ENCODE measurements at regions not wholly inside any gene's neighbourhood (a gene's known extent, or its start where the extent isn't known, plus 50 kb on each side); places are given as distances from the start of the nearest gene placed in this dataset.

- intact Hi-C loops (cut with micrococcal nuclease; ENCODE audit: unreplicated experiment) (loop anchor here (1.0 kb wide), 3 partner anchors 47 to 270 kb away; no protein-coding TSS in a partner anchor), in situ Hi-C loops (cut with HindIII; ENCODE audit: extremely low pct_ligation_motif_present, low pct_unique_long_range_greater_than_20kb) (no loop called here)
- no peaks in the 10 kb centered on the region for H4K20me1 ChIP-seq (ENCODE audit: insufficient read depth, low read length)
- FAIRE-seq (no peak), DNase-seq (ENCODE audit: low spot score) (peak; percentile 32), ATAC-seq (no peak)
- ChIA-PET POLR2A (interaction anchor here (0.8 to 2.8 kb wide), 46 partner anchors 8 to 1401 kb away, joined by 3 to 83 read pairs (median 5); partner anchors contain the start of genes FOXA1, SEC23A, SLC25A21 and TRAPPC6B), CTCF (ENCODE audit: low intra/inter-chr PET ratio, low total read pairs) (interaction anchor here (1.3 kb wide), 1 partner anchor 9 kb away, joined by 4 read pairs; no protein-coding TSS in a partner anchor)
- 71% methylated on average over 4 of the region's 4 CpGs for whole genome bisulfite sequencing (ENCODE audit: low lambda C conversion rate)
- peak overlapping the region; percentile 18 to 56 (median 47) for H3K4me3 ChIP-seq (replicated peaks in 1 of 3; ENCODE audit: insufficient read depth in 1 of 3, low read depth in 2 of 3, low read length in 3 of 3)
- no peaks in the 10 kb centered on the region for H3K9me3 ChIP-seq (ENCODE audit: low read length)
- peak overlapping the region; percentile 82 for H3K27ac ChIP-seq (ENCODE audit: extremely low read length, insufficient read depth, low read length)
- H3K9ac ChIP-seq (ENCODE audit: insufficient read depth, low read depth, low read length), result peak overlapping the region; percentile 67
- H3K4me1 ChIP-seq (ENCODE audit: insufficient read depth, low read length), result peaks cover 71% of the 10 kb centered on the region
- TSS peak; percentile 84 for BruUV-seq (replicated peaks)
- no peaks in the 10 kb centered on the region for H3K79me2 ChIP-seq (ENCODE audit: insufficient read depth, low read length)
- no peaks in the 10 kb centered on the region for H3K27me3 ChIP-seq (ENCODE audit: control insufficient read depth in 1 of 2, insufficient read depth in 2 of 2, low read length in 2 of 2)
- H3K36me3 ChIP-seq (replicated peaks in 1 of 2; ENCODE audit: control insufficient read depth in 1 of 2, insufficient read depth in 2 of 2, low read length in 2 of 2), result no peaks in the 10 kb centered on the region
- peak overlapping the region; percentile 55 for H2AFZ ChIP-seq (ENCODE audit: low read length)
- H3K4me2 ChIP-seq (ENCODE audit: low read depth, low read length), result peak overlapping the region; percentile 87
- TF ChIP-seq HDAC2 (CRISPR knock-in tag; IDR thresholded peaks at IDR 0.05) (no peak), ZNF260 (CRISPR knock-in tag; IDR thresholded peaks at IDR 0.05; ENCODE audit: borderline replicate concordance, low read depth) (no peak), ZNF256 (CRISPR knock-in tag; conservative IDR thresholded peaks at IDR 0.05) (no peak), SMYD3 (CRISPR knock-in tag; IDR thresholded peaks at IDR 0.05) (no peak), ZNF569 (CRISPR knock-in tag; IDR thresholded peaks at IDR 0.05; ENCODE audit: borderline replicate concordance) (no peak), SNRNP70 (IDR thresholded peaks at IDR 0.05; ENCODE audit: low read depth, low read length) (no peak), TCF12 (IDR thresholded peaks at IDR 0.05) (no peak), TCF12 (CRISPR knock-in tag; IDR thresholded peaks at IDR 0.05) (no peak), ZBTB33 (CRISPR knock-in tag; IDR thresholded peaks at IDR 0.05) (no peak), TFAP4 (IDR thresholded peaks at IDR 0.05; ENCODE audit: borderline replicate concordance, low read depth) (no peak), USF2 (IDR thresholded peaks at IDR 0.05; ENCODE audit: low read depth, low read length) (no peak), USF2 (CRISPR knock-in tag; IDR thresholded peaks at IDR 0.05; ENCODE audit: borderline replicate concordance) (peak; percentile 33), ZNF710 (CRISPR knock-in tag; IDR thresholded peaks at IDR 0.05; ENCODE audit: borderline replicate concordance) (no peak), ZNF597 (CRISPR knock-in tag; IDR thresholded peaks at IDR 0.05) (no peak)
Observed at GRCh38 chr14:37865719-37866549, 270.5 kb downstream of the TTC6 start.
